NCI-H1048 (cell line): ENCODE measurements at regions not wholly inside any gene's neighbourhood (a gene's known extent, or its start where the extent isn't known, plus 50 kb on each side); places are given as distances from the start of the nearest gene placed in this dataset.

Source experiments
- DNase-seq: peaks from one replicate; lab custom pipeline; 2025; lab: John Stamatoyannopoulos, UW

DNA sequence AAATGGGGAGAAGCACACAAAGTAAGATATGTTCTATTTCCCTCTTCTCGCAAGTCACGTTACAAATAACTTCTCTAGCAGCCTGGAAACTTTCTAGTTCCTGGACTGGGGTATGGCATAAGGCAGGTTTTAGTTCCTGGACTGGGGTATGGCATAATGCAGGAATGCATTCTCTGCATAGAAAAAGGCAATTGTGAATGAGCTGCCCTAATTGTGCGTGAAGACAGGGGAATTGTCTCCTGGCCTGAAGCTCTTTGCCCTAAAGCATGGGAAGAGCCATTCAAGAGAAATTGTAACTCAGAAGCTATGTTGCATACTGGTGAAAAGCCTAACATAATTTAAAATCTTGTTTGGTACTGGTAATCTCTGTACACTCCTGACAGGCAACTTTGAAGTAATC, 54.3 kb upstream of the CBLB start:
- DNase-seq: no peak

DNA sequence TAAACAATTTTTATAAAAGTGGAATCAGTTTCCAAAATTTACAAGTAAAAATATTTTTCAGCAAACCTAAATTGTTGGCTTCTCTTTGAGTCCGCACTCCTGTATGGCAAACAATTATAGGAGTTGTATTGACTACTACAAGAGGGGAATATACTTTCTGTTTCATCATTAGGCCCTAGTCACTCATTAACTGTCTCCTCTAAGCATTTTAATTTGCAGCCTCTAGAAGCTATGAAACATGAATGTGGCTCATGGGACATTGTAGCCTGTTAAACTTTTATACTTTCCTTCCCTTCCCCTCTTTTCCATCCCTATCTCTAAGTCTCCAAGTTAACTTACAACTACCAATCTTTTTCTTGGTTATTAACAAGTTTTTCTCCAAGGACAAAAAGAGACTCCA, 58.9 kb upstream of the CBLB start:
- no peak for DNase-seq

DNA sequence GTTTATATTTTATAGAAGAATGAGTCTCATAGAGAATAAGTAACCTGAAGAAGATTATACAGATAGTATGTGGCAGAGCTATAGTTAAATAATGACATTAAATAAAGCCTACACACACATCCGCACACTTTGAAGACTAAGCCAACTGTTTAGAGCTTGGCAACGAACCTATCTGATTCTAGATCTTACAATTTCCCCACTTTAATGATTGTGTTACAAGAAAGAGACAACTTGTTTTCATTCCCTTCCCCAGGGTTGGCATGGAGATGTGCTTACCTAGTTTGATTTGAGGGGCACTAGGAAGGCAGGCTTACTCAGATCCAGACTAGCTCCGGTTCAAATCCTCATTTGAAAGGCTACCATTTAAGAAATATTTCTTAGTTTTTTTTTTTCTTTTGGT, 61.9 kb upstream of the CBLB start:
- no peak for DNase-seq

DNA sequence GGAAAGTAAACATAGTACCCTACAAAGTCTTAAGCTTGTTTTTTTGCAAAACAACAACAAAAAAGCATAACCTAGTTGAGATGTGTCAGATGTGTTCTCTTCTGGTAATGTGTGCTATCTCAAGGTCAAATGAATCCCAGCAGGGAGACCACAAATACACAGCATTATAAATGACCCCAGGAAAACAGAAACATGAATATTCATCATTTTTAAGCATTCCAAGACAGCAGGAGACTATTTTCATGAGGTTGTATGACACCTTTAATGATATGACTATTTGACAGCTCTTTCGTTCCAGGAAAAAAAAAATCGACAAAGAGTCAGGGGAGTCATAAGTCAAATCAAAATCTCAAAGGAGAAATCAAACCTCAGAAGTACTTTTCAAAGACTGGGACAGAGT, 62.7 kb upstream of the CBLB start:
- no peak for DNase-seq

GRCh38 chr3:105933871-105934270, 65.1 kb upstream of the CBLB start:
- no peak for DNase-seq

GRCh38 chr3:105938101-105938500, 69.3 kb upstream of the CBLB start:
- no peak for DNase-seq

DNA sequence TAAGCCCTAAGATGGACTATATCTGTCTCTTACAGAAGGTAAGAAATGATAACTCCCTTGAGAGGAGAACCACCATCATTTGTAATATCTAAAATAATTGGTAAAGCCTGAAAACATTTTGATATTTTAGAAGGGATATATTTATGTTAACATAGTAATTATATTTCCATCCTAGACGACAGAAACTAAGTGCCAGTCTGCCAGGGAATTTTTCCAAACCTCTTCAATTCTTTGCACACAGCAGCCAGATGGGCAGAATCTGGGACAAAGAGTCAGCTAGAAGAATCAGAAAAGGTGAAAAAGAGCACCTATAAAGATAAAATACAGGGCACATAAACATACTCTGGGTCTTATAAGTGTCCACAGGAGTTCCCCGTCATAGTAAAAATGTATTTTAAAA, 70.0 kb upstream of the CBLB start:
- DNase-seq: no peak

DNA sequence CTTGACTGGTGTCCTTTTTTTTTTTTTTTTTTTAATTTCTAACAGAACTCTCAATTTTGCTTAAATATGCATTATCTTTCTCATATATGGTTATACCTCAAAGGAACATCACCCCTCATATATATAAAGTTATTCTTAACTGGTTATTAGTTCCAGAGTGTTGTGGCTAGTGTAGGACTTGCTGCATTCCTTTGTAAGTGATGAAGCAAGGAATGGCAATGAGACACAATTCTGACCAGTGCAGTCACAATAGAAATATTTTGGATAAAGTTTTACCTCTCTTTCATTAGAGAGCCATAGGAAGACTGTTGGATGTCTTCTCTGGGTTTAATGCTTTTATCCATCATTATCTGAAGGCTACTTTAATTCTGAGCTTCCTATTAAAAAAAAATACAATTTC, 75.5 kb upstream of the CBLB start:
- DNase-seq: no peak

DNA sequence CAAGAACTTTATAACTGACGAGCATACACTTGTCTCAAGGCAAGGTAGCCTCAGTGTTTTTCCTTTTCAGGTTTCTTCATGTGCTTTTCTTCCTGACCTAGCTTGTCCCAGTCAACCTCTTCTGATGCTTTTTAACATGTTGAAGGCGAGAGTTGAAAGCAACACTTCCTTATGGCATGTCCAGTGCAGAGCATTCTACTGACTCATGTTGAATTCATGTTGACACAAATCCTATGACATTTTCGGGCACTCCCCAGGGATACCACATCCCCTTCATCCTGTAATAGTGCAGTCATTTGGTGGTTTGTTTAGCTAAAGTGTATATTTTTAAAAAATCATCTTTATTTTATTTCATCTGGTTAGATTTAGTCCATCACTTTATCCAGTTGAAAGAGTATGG, 75.9 kb upstream of the CBLB start:
- DNase-seq: no peak

DNA sequence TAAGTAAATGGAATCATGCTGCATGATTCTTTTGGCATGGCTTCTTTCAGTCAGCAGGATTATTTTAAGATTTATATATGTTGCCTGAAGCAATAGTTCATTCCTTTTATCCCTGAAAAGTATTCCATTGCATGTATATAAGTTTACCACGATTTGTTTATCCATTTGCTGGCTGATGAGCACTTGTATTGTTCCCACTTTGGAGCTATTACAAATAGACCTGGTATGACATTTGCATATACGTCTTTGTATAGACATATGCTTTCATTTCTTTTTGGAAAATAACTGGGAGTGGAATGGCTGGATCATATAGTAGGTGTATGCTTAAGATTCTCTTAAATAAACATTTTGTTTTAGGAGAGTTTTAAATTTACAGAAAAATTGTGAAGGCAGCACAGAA, 79.3 kb upstream of the CBLB start:
- DNase-seq: no peak

DNA sequence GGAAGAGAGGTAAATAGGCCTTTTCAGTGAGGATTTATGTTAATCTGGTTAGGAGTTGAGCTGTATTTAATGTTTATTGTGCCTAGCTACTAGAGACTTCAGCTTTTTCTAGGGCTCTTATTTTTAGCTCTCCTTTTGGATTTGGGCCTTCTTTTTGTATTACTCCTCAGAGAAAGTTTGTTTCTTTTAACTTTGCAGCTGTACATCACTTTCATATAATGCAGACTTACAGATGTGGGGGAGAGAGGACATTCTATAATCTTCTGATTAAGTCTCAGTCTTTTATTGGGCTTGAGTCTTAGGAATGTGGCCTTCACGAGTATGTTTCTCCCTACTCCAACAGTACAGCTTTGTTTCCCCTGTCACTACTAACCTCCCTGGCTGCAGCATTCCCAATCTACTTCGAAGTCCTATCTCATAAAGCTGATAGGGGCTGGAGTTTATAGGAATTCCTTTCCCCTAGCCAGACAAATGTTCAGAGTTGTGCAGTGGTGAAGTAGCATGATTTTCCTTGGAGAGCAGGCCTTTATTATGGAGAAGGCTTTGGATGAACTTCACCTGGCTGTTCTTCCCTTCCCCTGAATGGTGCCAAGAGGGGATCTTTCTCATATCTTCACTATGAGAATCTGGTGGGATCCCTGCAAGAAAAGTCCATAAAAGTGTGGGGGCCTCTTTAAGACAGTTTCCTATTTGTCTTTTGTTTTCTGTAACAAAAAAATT, 82.2 kb upstream of the CBLB start:
- no peak for DNase-seq

- no peak for DNase-seq
Observed at GRCh38 chr3:105953831-105954230, 85.0 kb upstream of the CBLB start.

- DNase-seq: no peak
Observed at GRCh38 chr3:105956306-105956705, 87.5 kb upstream of the CBLB start.

- no peak for DNase-seq
Observed at GRCh38 chr3:105957722-105958121, 88.9 kb upstream of the CBLB start.

- no peak for DNase-seq
Observed at GRCh38 chr3:105958237-105959000, 89.6 kb upstream of the CBLB start.

DNA sequence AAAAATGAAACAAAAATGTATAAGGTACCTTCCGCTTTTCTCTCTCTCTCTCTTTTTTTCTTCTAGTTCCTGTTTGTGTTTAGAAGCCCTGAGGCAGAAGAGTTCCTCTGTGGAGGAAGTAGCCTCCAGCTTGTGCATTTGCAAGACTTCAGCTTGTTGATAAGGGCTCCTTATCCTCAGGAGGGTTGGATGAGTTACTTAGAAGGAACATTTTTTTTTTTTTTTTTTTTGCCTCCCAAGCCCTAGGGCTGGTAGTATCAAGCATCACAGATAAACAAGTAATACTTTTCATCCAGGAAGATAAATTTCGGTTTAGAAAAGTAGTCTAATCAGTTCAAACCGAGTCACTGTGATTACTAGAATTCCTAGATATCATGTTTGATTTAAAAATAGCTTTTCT, 91.0 kb upstream of the CBLB start:
- DNase-seq: no peak

DNA sequence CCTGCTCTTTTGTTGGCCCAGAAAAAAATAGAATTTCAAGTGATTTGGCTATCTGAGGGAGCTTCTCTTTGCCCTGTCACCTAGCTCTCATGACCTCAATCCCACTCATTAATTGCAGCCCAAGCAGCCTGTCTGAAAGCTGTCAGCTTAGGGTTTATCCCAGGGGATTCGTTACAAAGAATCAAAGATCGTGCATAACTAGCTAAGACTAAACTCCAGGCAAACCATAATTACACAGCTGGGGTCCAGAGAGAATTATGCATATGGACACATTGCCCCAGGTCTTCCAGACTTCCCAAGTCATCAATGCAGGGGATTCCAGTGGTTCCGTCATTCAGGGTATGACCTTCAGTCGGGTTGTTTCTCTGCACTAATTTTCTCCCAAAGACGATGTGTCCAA, 91.6 kb upstream of the CBLB start:
- DNase-seq: no peak

GRCh38 chr3:105963161-105963560, 94.3 kb upstream of the CBLB start:
- DNase-seq: no peak

DNA sequence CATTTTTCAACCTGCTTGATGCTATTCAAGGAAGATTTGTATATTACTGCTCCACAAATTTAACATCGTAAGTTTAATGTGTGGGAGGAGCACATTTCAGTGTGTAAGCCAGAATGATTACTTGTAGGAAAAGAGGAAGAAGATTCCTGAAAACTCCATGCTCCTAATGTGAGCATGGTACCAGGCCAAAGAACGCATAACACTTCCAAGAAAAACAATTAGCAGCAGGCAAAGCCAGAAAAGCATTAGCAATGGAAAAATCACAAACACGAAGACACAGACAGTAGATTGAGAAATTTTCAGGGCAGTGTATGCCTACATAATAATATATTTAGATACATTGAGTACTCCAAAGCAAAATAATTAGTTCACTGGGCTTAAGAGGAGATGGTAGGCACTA, 96.6 kb upstream of the CBLB start:
- no peak for DNase-seq

DNA sequence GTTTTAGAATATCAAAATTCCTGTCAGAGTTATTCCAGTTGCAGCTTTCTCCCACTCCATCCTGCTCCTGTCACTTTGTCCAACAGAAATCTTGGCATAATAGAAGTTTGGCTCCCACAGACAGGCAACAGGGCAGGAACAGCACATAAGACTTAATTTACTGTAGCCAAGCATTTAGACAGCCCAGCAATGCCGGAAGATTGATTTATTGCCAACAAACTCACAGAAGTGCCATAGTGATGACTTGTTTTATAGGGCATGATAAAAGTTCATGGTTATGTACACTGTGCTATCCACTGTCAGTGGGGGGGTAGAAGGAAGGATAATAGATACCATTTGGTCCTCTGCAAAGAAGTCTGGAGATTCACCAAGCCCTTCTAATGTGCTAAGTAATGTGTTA, 98.3 kb upstream of the CBLB start:
- no peak for DNase-seq

DNA sequence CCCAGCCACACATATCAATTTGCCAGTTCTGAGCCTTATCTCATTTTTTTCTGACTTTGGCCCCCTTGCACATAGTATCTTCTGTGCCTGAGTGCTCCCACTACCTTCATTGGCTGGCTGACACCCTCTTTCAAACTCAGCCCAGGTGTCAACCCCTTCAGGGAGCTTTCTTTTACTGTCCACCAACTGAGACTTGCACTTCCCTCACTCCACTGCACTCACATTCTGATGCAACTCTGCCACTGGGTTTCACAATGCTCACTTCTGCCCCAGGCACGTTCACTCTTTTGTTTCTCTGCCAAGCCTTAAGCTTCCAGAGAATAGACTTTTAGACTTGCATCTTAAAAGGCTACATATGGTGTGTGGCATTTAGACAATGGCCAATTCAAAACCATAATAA, 101.5 kb upstream of the CBLB start:
- no peak for DNase-seq

DNA sequence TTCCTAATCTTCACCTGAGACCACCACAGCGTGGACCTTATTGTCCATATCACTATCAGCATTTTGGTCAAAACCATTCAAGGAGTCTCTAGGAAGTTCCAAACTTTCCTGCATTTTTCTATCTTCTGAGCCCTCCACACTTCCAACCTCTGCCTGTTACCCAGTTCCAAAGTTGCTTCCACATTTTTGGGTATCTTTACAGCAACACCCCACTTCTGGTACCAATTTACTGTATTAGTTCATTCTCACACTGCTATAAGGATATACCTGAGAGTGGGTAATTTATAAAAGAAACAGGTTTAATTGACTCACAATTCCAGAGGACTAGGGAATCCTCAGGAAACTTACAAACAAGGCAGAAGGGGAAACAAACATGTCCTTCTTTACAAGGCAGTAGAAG, 103.3 kb upstream of the CBLB start:
- DNase-seq: no peak

GRCh38 chr3:105974381-105974780, 105.6 kb upstream of the CBLB start:
- no peak for DNase-seq

DNA sequence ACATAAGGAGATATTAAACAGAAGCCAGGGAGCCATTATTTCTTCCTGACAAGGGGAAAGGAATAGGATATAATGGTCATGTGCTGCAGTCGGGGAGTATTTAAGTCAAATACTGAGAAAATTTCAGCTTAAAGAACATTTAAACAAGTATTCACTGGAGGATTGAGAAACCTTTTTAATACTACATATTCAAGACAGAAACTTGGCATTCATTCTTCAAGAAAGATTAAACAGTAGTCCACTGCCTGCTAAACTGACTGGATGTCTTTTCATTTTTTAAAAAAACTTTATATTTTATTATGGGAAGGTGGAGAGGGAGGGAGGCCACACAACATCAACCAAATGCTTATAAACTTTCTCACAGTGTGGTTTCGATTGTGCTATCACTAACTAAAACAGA, 107.4 kb upstream of the CBLB start:
- no peak for DNase-seq
